D341Med (cell line): ENCODE measurements at regions not wholly inside any gene's neighbourhood (a gene's known extent, or its start where the extent isn't known, plus 50 kb on each side); places are given as distances from the start of the nearest gene placed in this dataset.
"Not testable (repeated sequence)": the region's sequence is repeated elsewhere in the genome, so short reads cannot be mapped to it uniquely, and the experiment has no call there.

Source experiments
- DNase-seq: peaks from one replicate; pipeline ENCODE4 v3.0.0; 2012; ENCODE audit warnings: low spot score

GRCh38 chr4:72876946-72877345, 192.6 kb downstream of the COX18 start:
- no peak for DNase-seq

GRCh38 chr4:72875545-72875944, 194.0 kb downstream of the COX18 start:
- DNase-seq: no peak

GRCh38 chr4:72875138-72875537, 194.4 kb downstream of the COX18 start:
- DNase-seq: no peak

- no peak for DNase-seq
Observed at GRCh38 chr4:72864898-72865297, 204.6 kb downstream of the COX18 start.

- not testable (repeated sequence) for DNase-seq
Observed at GRCh38 chr4:72864277-72864676, 205.2 kb downstream of the COX18 start.

GRCh38 chr4:72860766-72861165, 208.8 kb downstream of the COX18 start:
- no peak for DNase-seq

GRCh38 chr4:72858328-72858727, 211.2 kb downstream of the COX18 start:
- no peak for DNase-seq

- no peak for DNase-seq
Observed at GRCh38 chr4:72857787-72858186, 211.7 kb downstream of the COX18 start.

- DNase-seq: no peak
Observed at GRCh38 chr4:72857216-72857615, 212.3 kb downstream of the COX18 start.

GRCh38 chr4:72846280-72847111, 223.0 kb downstream of the COX18 start:
- DNase-seq: no peak

- no peak for DNase-seq
Observed at GRCh38 chr4:72843466-72843865, 226.1 kb downstream of the COX18 start.

- no peak for DNase-seq
Observed at GRCh38 chr4:72842323-72842722, 227.2 kb downstream of the COX18 start.

- DNase-seq: not testable (repeated sequence)
Observed at GRCh38 chr4:72840166-72840565, 229.3 kb downstream of the COX18 start.

GRCh38 chr4:72828864-72829263, 240.7 kb downstream of the COX18 start:
- DNase-seq: no peak

GRCh38 chr4:72827968-72828367, 241.5 kb downstream of the COX18 start:
- DNase-seq: no peak

- no peak for DNase-seq
Observed at GRCh38 chr4:72820107-72820506, 249.4 kb downstream of the COX18 start.

- DNase-seq: no peak
Observed at GRCh38 chr4:72817012-72817411, 248.0 kb upstream of the ADAMTS3 start.

GRCh38 chr4:72814241-72814640, 245.2 kb upstream of the ADAMTS3 start:
- no peak for DNase-seq

GRCh38 chr4:72809208-72809607, 240.2 kb upstream of the ADAMTS3 start:
- DNase-seq: no peak

GRCh38 chr4:72805284-72805683, 236.3 kb upstream of the ADAMTS3 start:
- no peak for DNase-seq

- DNase-seq: no peak
Observed at GRCh38 chr4:72797486-72797885, 228.5 kb upstream of the ADAMTS3 start.

- DNase-seq: no peak
Observed at GRCh38 chr4:72791054-72791453, 222.0 kb upstream of the ADAMTS3 start.

- no peak for DNase-seq
Observed at GRCh38 chr4:72786401-72786990, 217.5 kb upstream of the ADAMTS3 start.

- DNase-seq: no peak
Observed at GRCh38 chr4:72779241-72779640, 210.2 kb upstream of the ADAMTS3 start.
